GM12892 (cell line): ENCODE measurements at regions not wholly inside any gene's neighbourhood (a gene's known extent, or its start where the extent isn't known, plus 50 kb on each side); places are given as distances from the start of the nearest gene placed in this dataset.

Experiments used
- POLR2A ChIP-seq: IDR thresholded peaks from 2 replicates; pipeline ENCODE4 v1.6.1; 2011; ENCODE audit warnings: low read depth, low read length, control low read depth
- POLR2AphosphoS5 ChIP-seq: IDR thresholded peaks from 2 replicates; pipeline ENCODE4 v1.6.1; 2011; ENCODE audit warnings: low read depth, low read length, control low read depth
- TAF1 ChIP-seq: IDR thresholded peaks from 2 replicates; pipeline ENCODE4 v1.6.1; 2011; ENCODE audit warnings: low read depth, mild to moderate bottlenecking, control low read depth, low read length, borderline replicate concordance

DNA sequence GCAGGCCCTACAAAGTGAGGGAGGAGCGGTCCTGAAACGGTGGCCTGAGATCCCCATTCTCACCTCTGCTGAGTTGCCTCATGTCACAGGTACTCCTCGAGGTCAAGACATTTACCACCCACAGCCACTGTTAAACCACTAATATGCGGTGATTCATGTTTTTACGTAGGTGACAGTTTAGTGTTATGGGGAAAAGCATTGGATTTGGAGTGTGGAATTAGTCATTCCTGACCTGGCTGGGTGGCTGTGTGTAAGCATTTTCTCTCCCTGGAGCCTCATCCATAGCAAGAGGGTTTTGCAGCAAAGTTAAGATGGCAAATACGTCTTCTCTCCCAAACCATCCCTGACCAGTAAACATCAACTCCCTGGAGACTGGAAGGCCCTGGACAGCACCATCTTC lies 57.8 kb upstream of the KCNJ6 start:
- TF ChIP-seq POLR2A (no peak), POLR2AphosphoS5 (no peak), TAF1 (no peak)
